K562 (cell line): ENCODE measurements at regions not wholly inside any gene's neighbourhood (a gene's known extent, or its start where the extent isn't known, plus 50 kb on each side); places are given as distances from the start of the nearest gene placed in this dataset.

Experiments
- CCNT2 ChIP-seq: IDR thresholded peaks from 2 replicates; pipeline ENCODE4 v1.6.1; 2011; ENCODE audit warnings: borderline replicate concordance, low read depth, mild to moderate bottlenecking, moderate library complexity, mixed read lengths, low read length; ENCODE audit not compliant: insufficient read length; ENCODE audit errors: extremely low read depth
- PATZ1 ChIP-seq: fragments of 250-450 bp; sonication (Bioruptor Pico); IDR thresholded peaks from 2 replicates; pipeline ENCODE4 v1.5.0; 2020; ENCODE audit warnings: mild to moderate bottlenecking, borderline replicate concordance
- POLR2A ChIP-seq: fragments of 450-650 bp; conservative IDR thresholded peaks from 2 replicates; pipeline ENCODE4 v1.6.1; 2016
- RFX5 ChIP-seq: IDR thresholded peaks from 2 replicates; pipeline ENCODE4 v1.6.1; 2011; ENCODE audit warnings: low read depth, mild to moderate bottlenecking, improper control_type of control experiment, low read length
- SIRT6 ChIP-seq: IDR thresholded peaks from one replicate; pipeline ENCODE4 v1.6.1; 2012; ENCODE audit warnings: low read depth, mild to moderate bottlenecking, control low read depth, inconsistent platforms, low read length, moderate library complexity
- TARDBP ChIP-seq: fragments of 450-650 bp; IDR thresholded peaks from 2 replicates; pipeline ENCODE4 v1.6.1; 2016
- ZNF764 ChIP-seq: fragments of 250-450 bp; sonication (Bioruptor Pico); IDR thresholded peaks from 2 replicates; pipeline ENCODE4 v1.4.0; 2020; ENCODE audit warnings: low read depth, mild to moderate bottlenecking, moderate library complexity
- TF ChIP-seq, protein P1 (sequence below): fragments of 250-450 bp; sonication (Bioruptor Pico); IDR thresholded peaks from 2 replicates; pipeline ENCODE4 v1.8.0; 2022; ENCODE audit warnings: moderate library complexity, mild to moderate bottlenecking, inconsistent platforms

- TF ChIP-seq PATZ1 (CRISPR knock-in tag) = no peak
- no peak for TF ChIP-seq POLR2A
- no peak for TF ChIP-seq CCNT2
- TF ChIP-seq SIRT6 = no peak
- no peak for TF ChIP-seq ZNF764 (CRISPR knock-in tag)
- TF ChIP-seq, protein P1, sequence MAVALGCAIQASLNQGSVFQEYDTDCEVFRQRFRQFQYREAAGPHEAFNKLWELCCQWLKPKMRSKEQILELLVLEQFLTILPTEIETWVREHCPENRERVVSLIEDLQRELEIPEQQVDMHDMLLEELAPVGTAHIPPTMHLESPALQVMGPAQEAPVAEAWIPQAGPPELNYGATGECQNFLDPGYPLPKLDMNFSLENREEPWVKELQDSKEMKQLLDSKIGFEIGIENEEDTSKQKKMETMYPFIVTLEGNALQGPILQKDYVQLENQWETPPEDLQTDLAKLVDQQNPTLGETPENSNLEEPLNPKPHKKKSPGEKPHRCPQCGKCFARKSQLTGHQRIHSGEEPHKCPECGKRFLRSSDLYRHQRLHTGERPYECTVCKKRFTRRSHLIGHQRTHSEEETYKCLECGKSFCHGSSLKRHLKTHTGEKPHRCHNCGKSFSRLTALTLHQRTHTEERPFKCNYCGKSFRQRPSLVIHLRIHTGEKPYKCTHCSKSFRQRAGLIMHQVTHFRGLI (CRISPR knock-in tag) = no peak
- no peak for TF ChIP-seq TARDBP
- TF ChIP-seq RFX5 = no peak
These were observed 79.5 kb upstream of the SOX11 start for GRCh38 chr2:5612666-5613065.
